ENCODE measurements at regions not wholly inside any gene's neighbourhood (a gene's known extent, or its start where the extent isn't known, plus 50 kb on each side); places are given as distances from the start of the nearest gene placed in this dataset.

DNA sequence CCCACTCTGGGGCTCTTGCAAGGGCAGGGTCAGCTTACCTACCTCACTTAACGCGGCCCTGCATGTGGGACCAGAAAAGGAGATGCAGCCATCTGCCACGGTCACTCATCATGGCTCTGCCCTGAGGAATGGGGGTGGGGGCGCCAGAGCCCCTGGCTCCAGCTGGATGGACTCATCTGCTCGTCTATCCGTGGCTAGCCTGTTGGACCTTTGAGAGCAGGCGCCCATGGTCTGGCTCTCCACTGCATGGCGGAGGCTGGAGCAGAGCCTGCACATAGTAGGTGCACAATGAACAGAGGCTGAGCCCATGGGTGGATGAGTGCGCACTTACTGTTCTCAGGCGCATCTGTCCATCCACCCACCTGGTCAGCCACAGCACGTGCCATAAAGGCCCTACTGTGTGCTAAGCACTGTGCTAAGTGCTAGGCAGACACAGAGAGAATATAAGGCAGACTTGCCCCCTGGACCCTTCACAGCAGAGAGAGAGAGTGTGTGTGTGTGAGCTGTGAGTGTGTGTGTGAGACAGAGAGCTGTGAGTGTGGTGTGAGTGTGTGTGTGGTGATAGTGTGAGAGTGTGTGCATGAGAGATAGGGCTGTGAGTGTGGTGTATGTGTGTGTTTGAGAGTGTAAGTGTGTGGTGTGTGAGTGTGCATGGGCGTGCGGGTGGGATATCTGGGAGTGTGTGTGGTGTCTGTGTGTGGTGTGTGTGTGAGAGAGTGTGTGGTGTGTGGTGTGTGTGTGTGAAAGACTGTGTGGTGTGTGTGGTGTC lies 151.3 kb downstream of the TFCP2L1 start:
- no peaks in the 10 kb centered on the region for H3K9me3 ChIP-seq
- no peak overlapping the region for H3K27ac ChIP-seq
- no peaks in the 10 kb centered on the region for H3K36me3 ChIP-seq
- no peaks in the 10 kb centered on the region for H3K27me3 ChIP-seq
- no peak overlapping the region for H3K4me3 ChIP-seq
- H3K4me1 ChIP-seq = no peaks in the 10 kb centered on the region
- no peak for TF ChIP-seq CTCF (IDR thresholded peaks at IDR 0.05)
- TF ChIP-seq POLR2A (IDR thresholded peaks at IDR 0.05) = no peak
- no peak for DNase-seq
- intact Hi-C loops (cut with DNase I; ENCODE audit: low total_unique reads) = no loop called here

DNA sequence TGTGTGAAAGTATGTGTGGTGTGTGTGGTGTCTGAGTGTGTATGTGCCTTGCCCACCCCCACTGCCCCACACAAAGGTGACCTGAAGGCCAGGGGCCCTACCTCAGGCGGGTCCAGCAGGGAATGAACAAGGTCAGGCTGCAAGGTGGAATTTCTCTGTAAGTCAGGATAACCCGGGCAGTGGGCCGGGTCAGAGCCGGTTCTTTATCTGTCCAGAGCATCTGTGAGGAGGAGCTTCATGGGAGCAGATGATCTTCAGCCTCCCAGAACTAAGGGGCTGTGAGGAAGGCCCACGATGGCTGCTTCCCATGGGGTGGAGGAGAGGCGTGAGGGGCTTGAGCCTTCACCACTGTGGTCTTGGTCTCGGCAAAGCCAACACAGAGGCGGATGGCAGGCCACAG lies 150.3 kb downstream of the TFCP2L1 start:
- H3K36me3 ChIP-seq = no peaks in the 10 kb centered on the region
- TF ChIP-seq CTCF (IDR thresholded peaks at IDR 0.05) (no peak), POLR2A (IDR thresholded peaks at IDR 0.05) (no peak)
- H3K27me3 ChIP-seq = no peaks in the 10 kb centered on the region
- H3K4me1 ChIP-seq = no peaks in the 10 kb centered on the region
- H3K9me3 ChIP-seq = no peaks in the 10 kb centered on the region
- H3K4me3 ChIP-seq = no peak overlapping the region
- intact Hi-C loops (cut with DNase I; ENCODE audit: low total_unique reads) = no loop called here
- H3K27ac ChIP-seq = no peak overlapping the region
- no peak for DNase-seq

GRCh38 chr2:121135168-121135853 lies 149.7 kb downstream of the TFCP2L1 start:
- Histone ChIP-seq H3K27ac (no peak overlapping the region), H3K4me3 (no peak overlapping the region), H3K27me3 (no peaks in the 10 kb centered on the region), H3K4me1 (no peaks in the 10 kb centered on the region), H3K36me3 (no peaks in the 10 kb centered on the region), H3K9me3 (no peaks in the 10 kb centered on the region)
- TF ChIP-seq POLR2A (IDR thresholded peaks at IDR 0.05) (no peak), CTCF (IDR thresholded peaks at IDR 0.05) (no peak)
- intact Hi-C loops (cut with DNase I; ENCODE audit: low total_unique reads) = no loop called here
- no peak for DNase-seq

GRCh38 chr2:121136323-121136722 lies 148.7 kb downstream of the TFCP2L1 start:
- intact Hi-C loops (cut with DNase I; ENCODE audit: low total_unique reads) = no loop called here
- no peak overlapping the region for H3K4me3 ChIP-seq
- no peak for TF ChIP-seq CTCF (IDR thresholded peaks at IDR 0.05)
- no peak for TF ChIP-seq POLR2A (IDR thresholded peaks at IDR 0.05)
- H3K4me1 ChIP-seq = no peaks in the 10 kb centered on the region
- no peaks in the 10 kb centered on the region for H3K27me3 ChIP-seq
- H3K9me3 ChIP-seq = no peaks in the 10 kb centered on the region
- H3K36me3 ChIP-seq = no peaks in the 10 kb centered on the region
- DNase-seq = no peak
- no peak overlapping the region for H3K27ac ChIP-seq

DNA sequence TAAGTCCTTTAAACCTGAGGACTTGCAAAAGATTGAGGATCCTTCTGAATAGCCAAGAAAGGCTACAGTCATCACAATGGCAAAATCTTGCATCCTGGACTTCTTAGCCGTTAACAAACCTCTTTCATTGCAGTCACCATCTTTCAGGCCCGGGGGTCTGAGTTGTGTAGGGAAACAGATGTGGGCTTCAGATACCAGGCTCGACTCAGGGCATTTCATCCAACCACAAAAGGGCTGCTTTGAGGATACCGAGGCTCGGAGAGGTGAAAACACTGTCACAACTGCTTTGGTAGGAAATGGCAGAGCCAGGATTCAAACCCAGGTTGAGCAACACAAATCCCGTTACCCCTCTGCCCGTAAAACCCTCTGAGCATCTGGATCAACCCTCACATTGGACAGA lies 147.4 kb downstream of the TFCP2L1 start:
- TF ChIP-seq CTCF (IDR thresholded peaks at IDR 0.05) (no peak), POLR2A (IDR thresholded peaks at IDR 0.05) (no peak)

More for the DNA sequence above, 147.4 kb downstream of the TFCP2L1 start:
- Histone ChIP-seq H3K4me1 (no peaks in the 10 kb centered on the region), H3K27ac (no peak overlapping the region), H3K27me3 (no peaks in the 10 kb centered on the region), H3K36me3 (no peaks in the 10 kb centered on the region), H3K4me3 (no peak overlapping the region), H3K9me3 (no peaks in the 10 kb centered on the region)
- intact Hi-C loops (cut with DNase I; ENCODE audit: low total_unique reads) = no loop called here
- DNase-seq = no peak
